IPS-NIHi7 (cell line): ENCODE measurements at regions not wholly inside any gene's neighbourhood (a gene's known extent, or its start where the extent isn't known, plus 50 kb on each side); places are given as distances from the start of the nearest gene placed in this dataset.

Experiments used
- DNase-seq: peaks from one replicate; pipeline ENCODE4 v3.0.0; 2012; ENCODE audit warnings: mixed read lengths; ENCODE audit errors: extremely low spot score

- DNase-seq: peak; percentile 81
Measured at GRCh38 chr6:10465629-10466499, 51.0 kb upstream of the TFAP2A start.
